ENCODE measurements at regions not wholly inside any gene's neighbourhood (a gene's known extent, or its start where the extent isn't known, plus 50 kb on each side); places are given as distances from the start of the nearest gene placed in this dataset.
"Not testable (repeated sequence)": the region's sequence is repeated elsewhere in the genome, so short reads cannot be mapped to it uniquely, and the experiment has no call there.

DNA sequence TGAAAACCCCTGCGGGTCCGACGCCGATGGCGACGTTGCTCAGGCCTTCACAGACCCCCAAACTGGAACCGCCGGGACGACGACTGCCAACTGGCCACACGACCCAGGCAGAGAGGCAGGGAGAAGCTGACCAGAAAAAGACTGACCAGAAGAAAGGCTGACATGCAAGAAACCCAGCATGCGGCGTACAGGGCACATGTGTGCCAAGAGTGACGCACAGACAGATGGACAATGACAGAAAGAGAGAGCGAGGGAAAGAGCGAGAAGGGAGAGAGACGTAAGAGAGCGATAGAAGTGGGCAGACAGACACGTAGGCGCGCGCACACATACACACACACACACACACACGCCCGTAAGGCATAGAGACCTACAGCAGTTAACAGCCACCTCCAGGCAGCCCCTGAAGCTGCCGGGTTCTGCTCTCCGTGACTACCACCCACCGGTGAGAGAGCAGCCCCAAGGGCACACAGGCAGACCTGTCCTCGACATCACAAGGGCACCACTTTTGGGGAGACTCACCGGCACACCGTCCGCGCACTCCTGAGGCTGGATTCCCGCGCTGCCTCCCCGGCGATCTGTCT is 67.2 kb upstream of the ZNF527 start:
- H3K9me3 ChIP-seq (ENCODE audit: control insufficient read depth in 5 of 5, low read length in 5 of 5), result peaks cover 0 to 38% (median 20%) of the 10 kb centered on the region in 5 donors
- H3K4me3 ChIP-seq (ENCODE audit: low read depth in 1 of 5, low read length in 5 of 5), result peak overlapping the region; percentile 55 to 83 (median 70)
- H3K27ac ChIP-seq (ENCODE audit: low read depth, low read length), result no peak overlapping the region
- H3K9ac ChIP-seq (ENCODE audit: low read length in 5 of 5), result peak overlapping the region in 3 of 5 donors; percentile 27 to 75 (median 48)
- H3K27me3 ChIP-seq (ENCODE audit: control insufficient read depth in 5 of 5, insufficient read depth in 4 of 5, low read length in 5 of 5), result no peaks in the 10 kb centered on the region
- H3K4me1 ChIP-seq (ENCODE audit: control insufficient read depth in 5 of 5, insufficient read depth in 5 of 5, low read length in 5 of 5), result peaks cover 1 to 11% (median 4%) of the 10 kb centered on the region in 5 donors
- no peaks in the 10 kb centered on the region for H3K36me3 ChIP-seq (ENCODE audit: control insufficient read depth in 5 of 5, insufficient read depth in 5 of 5, low read length in 5 of 5)

DNA sequence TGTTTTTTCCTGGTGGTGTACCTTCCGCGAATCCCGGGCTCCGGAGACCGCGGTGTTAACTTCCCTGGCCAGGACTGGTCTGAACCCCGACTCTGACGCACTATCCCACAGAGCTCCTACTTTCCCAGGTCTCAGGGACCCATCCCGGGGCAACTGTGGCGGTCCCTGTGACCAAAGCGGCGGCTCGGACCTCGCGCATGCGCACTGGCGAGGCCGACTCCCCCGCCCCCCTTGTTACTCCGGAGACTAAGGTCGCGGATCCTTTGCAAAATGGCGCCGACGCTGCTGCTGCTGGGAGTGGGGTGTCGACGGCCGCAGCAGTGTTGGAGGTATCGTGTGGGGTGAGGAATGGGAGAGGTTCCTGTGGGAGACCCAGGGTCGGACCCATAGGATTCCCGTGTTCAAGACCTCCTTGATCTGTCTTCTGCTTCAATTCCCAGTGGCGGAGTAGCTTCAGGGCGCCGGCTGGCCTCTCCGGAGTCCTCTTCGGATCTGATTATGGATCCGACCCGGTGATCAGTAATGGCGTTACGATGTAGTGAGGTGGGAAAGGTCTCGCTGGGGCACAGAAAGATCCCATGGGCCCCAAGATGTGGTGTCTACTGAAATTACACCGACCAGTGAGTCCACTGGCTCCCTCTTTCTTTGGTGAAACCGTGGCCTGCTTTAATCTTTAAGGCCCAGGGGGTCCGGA is 66.6 kb upstream of the ZNF527 start:
- H3K9me3 ChIP-seq (ENCODE audit: control insufficient read depth in 5 of 5, low read length in 5 of 5), result peaks cover 0 to 38% (median 20%) of the 10 kb centered on the region in 5 donors
- peaks cover 1 to 11% (median 4%) of the 10 kb centered on the region in 5 donors for H3K4me1 ChIP-seq (ENCODE audit: control insufficient read depth in 5 of 5, insufficient read depth in 5 of 5, low read length in 5 of 5)
- no peak overlapping the region for H3K27ac ChIP-seq (ENCODE audit: low read depth, low read length)
- H3K9ac ChIP-seq (ENCODE audit: low read length in 5 of 5), result peak overlapping the region in 3 of 5 donors; percentile 27 to 75 (median 48)
- H3K27me3 ChIP-seq (ENCODE audit: control insufficient read depth in 5 of 5, insufficient read depth in 4 of 5, low read length in 5 of 5), result no peaks in the 10 kb centered on the region
- no peaks in the 10 kb centered on the region for H3K36me3 ChIP-seq (ENCODE audit: control insufficient read depth in 5 of 5, insufficient read depth in 5 of 5, low read length in 5 of 5)
- H3K4me3 ChIP-seq (ENCODE audit: low read depth in 1 of 5, low read length in 5 of 5), result peak overlapping the region; percentile 55 to 83 (median 70)

DNA sequence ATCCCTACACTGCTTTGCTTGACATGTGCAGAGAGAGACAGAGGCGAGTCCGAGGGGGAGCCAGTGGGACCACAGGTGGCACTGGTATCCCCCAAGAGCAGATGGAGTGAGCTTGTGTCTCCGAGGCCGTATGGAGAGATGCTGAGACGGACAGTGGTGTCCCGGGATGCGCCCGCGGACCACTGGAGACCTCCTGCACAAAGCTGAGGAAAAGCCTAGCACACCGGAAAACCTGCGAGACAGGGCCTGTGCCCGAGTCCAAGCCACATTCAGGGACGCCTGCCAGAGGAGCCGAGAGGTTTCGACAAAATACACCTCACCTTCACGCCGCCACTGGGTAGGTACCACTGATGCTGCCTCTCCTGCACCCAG is 66.0 kb upstream of the ZNF527 start:
- Histone ChIP-seq H3K4me3 (ENCODE audit: low read depth in 1 of 5, low read length in 5 of 5) (peak overlapping the region in 2 of 5 donors; percentile 70 to 83), H3K27me3 (ENCODE audit: control insufficient read depth in 5 of 5, insufficient read depth in 4 of 5, low read length in 5 of 5) (no peaks in the 10 kb centered on the region), H3K9ac (ENCODE audit: low read length in 5 of 5) (no peak overlapping the region), H3K4me1 (ENCODE audit: control insufficient read depth in 5 of 5, insufficient read depth in 5 of 5, low read length in 5 of 5) (peaks cover 1 to 11% (median 4%) of the 10 kb centered on the region in 5 donors), H3K36me3 (ENCODE audit: control insufficient read depth in 5 of 5, insufficient read depth in 5 of 5, low read length in 5 of 5) (no peaks in the 10 kb centered on the region), H3K9me3 (ENCODE audit: control insufficient read depth in 5 of 5, low read length in 5 of 5) (peaks cover 0 to 38% (median 20%) of the 10 kb centered on the region in 5 donors), H3K27ac (ENCODE audit: low read depth, low read length) (no peak overlapping the region)

DNA sequence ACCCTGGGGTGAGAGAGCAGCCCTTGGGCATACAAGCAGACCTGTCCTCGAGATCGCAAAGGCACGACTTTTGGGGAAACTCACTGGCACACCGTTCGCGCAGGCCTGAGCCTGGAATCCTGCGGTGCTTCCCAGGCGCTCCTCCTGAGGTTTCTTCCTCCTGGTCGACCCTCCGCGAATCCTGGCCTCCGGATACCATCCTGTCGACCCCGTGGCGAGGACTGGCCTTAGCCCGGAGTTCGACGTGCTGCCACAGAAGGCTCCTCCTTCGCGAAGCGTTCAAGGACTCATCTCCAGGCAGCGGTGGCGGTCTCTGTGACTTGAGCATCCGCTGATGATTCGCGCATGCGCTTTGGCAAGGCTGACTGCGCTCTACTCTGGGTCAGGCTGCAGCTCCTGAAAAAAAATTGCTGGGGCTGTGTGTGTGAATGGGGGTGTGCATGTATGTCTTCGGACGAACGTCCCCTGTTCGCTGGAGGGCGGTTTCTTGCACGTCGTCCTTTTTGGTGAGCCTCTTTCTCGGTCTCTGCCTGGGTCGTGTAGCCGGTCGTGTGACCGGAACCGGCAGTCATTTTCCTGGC is 64.4 kb upstream of the ZNF527 start:
- no peaks in the 10 kb centered on the region for H3K36me3 ChIP-seq (ENCODE audit: control insufficient read depth in 5 of 5, insufficient read depth in 5 of 5, low read length in 5 of 5)
- no peaks in the 10 kb centered on the region for H3K27me3 ChIP-seq (ENCODE audit: control insufficient read depth in 5 of 5, insufficient read depth in 4 of 5, low read length in 5 of 5)
- no peak overlapping the region for H3K27ac ChIP-seq (ENCODE audit: low read depth, low read length)
- peaks cover 1 to 11% (median 4%) of the 10 kb centered on the region in 5 donors for H3K4me1 ChIP-seq (ENCODE audit: control insufficient read depth in 5 of 5, insufficient read depth in 5 of 5, low read length in 5 of 5)
- H3K9ac ChIP-seq (ENCODE audit: low read length in 5 of 5), result no peak overlapping the region
- H3K4me3 ChIP-seq (ENCODE audit: low read depth in 1 of 5, low read length in 5 of 5), result no peak overlapping the region
- peaks cover 0 to 38% (median 20%) of the 10 kb centered on the region in 5 donors for H3K9me3 ChIP-seq (ENCODE audit: control insufficient read depth in 5 of 5, low read length in 5 of 5)

DNA sequence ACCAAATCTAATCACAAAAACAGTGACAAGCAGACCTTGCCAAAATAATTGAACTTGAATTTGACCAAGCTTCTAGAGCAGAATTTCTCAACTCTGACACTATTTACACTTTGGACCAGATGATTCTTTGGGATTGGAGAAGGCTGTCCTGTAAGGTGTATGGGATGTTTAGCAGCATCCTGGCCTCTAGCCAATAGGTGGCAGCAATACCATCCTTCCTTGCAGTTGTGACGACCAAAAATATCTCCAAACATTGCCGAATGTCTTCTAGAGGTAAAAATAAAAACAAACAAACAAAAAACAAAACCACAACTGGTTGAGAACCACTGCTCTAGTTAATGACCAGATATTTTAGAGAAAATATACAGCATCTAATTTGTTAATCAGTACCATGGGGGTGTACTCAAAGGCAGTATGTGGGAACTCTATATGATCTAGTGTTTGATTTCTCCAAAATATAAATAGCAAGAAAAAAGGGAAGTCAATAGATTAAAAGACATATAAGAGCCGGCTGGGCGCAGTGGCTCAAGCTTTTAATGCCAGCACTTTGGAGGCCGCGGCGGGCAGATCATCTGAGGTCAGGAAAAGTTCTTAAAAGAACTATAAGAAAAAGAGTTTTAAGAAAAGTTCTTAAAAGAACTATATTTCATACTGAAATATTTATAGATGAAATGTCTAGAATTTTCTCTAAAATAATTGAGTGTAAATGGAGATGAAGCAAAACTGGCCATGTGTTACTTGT is 60.9 kb upstream of the ZNF527 start:
- Histone ChIP-seq H3K4me1 (ENCODE audit: control insufficient read depth in 5 of 5, insufficient read depth in 5 of 5, low read length in 5 of 5) (peaks cover 2 to 12% (median 10%) of the 10 kb centered on the region in 5 donors), H3K9ac (ENCODE audit: low read length in 5 of 5) (no peak overlapping the region), H3K36me3 (ENCODE audit: control insufficient read depth in 5 of 5, insufficient read depth in 5 of 5, low read length in 5 of 5) (no peaks in the 10 kb centered on the region), H3K27ac (ENCODE audit: low read depth, low read length) (no peak overlapping the region), H3K4me3 (ENCODE audit: low read depth in 1 of 5, low read length in 5 of 5) (no peak overlapping the region), H3K27me3 (ENCODE audit: control insufficient read depth in 5 of 5, insufficient read depth in 4 of 5, low read length in 5 of 5) (no peaks in the 10 kb centered on the region), H3K9me3 (ENCODE audit: control insufficient read depth in 5 of 5, low read length in 5 of 5) (peaks cover 0 to 24% (median 14%) of the 10 kb centered on the region in 5 donors)

DNA sequence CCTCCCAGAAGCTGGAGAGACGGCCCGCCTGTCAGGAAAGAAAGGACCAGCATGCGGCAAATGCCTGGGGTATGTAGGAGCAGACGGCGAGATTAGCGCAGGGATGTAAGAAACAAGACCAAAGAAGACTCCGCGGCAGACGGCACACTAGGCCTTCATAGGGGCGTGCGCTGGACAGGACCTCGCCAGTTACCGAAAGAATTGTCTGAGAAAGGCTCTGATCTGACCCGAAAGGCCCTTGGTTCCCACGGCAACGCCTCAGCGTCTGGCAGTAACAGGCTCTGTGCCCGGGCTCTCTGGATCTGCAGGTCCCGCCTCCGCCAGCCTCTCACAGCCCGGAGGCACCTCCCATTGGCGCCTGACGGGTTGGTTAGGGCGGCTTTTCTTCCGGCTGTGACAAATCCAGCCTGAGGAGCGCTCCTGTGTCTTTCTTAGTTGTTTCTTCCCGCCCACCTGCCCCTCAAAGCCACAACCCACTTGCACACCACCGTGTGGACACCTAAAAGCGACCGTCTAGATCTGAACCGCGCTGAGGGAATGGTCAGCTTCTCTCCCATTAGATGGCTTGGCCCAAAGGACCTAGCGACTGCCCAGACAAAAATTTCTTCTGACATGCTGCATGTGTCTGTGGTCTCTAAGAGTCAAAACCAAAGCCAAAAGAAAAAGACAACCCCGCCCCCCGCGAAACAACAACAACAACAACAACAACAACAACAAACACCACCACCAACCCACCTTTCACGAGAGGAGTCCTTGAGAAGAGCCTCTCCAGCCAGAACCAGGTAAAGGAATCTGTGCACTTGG is 58.2 kb upstream of the ZNF527 start:
- Histone ChIP-seq H3K9ac (ENCODE audit: low read length in 5 of 5) (peak overlapping the region in 4 of 5 donors; percentile 42 to 59 (median 52)), H3K4me1 (ENCODE audit: control insufficient read depth in 5 of 5, insufficient read depth in 5 of 5, low read length in 5 of 5) (peaks cover 2 to 16% (median 12%) of the 10 kb centered on the region in 5 donors), H3K4me3 (ENCODE audit: low read depth in 1 of 5, low read length in 5 of 5) (peak overlapping the region; percentile 53 to 75 (median 63))
- H3K9me3 ChIP-seq (ENCODE audit: control insufficient read depth in 5 of 5, low read length in 5 of 5); H3K27me3 ChIP-seq (ENCODE audit: control insufficient read depth in 5 of 5, insufficient read depth in 4 of 5, low read length in 5 of 5); H3K27ac ChIP-seq (ENCODE audit: low read depth, low read length); H3K36me3 ChIP-seq (ENCODE audit: control insufficient read depth in 5 of 5, insufficient read depth in 5 of 5, low read length in 5 of 5): not testable (repeated sequence)

DNA sequence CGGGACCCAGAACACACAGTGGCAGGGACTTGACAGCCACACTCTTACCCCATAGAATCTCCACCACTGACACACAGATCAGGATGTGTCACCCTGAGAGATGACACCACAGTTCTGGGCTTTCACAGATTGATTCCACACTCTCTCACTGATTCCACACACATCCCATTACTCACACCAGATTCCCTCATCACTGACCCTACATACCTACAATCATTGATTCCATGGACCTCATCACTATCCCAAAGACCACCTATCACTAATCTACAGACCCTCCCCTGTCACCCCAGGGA is 57.6 kb upstream of the ZNF527 start:
- no peak overlapping the region for H3K27ac ChIP-seq (ENCODE audit: low read depth, low read length)
- H3K36me3 ChIP-seq (ENCODE audit: control insufficient read depth in 5 of 5, insufficient read depth in 5 of 5, low read length in 5 of 5), result no peaks in the 10 kb centered on the region
- no peaks in the 10 kb centered on the region for H3K27me3 ChIP-seq (ENCODE audit: control insufficient read depth in 5 of 5, insufficient read depth in 4 of 5, low read length in 5 of 5)
- no peaks in the 10 kb centered on the region for H3K9me3 ChIP-seq (ENCODE audit: control insufficient read depth in 5 of 5, low read length in 5 of 5)
- peak overlapping the region; percentile 53 to 72 (median 63) for H3K4me3 ChIP-seq (ENCODE audit: low read depth in 1 of 5, low read length in 5 of 5)
- H3K4me1 ChIP-seq (ENCODE audit: control insufficient read depth in 5 of 5, insufficient read depth in 5 of 5, low read length in 5 of 5), result peaks cover 2 to 19% (median 12%) of the 10 kb centered on the region in 5 donors
- H3K9ac ChIP-seq (ENCODE audit: low read length in 5 of 5), result peak overlapping the region in 2 of 5 donors; percentile 47 to 55

DNA sequence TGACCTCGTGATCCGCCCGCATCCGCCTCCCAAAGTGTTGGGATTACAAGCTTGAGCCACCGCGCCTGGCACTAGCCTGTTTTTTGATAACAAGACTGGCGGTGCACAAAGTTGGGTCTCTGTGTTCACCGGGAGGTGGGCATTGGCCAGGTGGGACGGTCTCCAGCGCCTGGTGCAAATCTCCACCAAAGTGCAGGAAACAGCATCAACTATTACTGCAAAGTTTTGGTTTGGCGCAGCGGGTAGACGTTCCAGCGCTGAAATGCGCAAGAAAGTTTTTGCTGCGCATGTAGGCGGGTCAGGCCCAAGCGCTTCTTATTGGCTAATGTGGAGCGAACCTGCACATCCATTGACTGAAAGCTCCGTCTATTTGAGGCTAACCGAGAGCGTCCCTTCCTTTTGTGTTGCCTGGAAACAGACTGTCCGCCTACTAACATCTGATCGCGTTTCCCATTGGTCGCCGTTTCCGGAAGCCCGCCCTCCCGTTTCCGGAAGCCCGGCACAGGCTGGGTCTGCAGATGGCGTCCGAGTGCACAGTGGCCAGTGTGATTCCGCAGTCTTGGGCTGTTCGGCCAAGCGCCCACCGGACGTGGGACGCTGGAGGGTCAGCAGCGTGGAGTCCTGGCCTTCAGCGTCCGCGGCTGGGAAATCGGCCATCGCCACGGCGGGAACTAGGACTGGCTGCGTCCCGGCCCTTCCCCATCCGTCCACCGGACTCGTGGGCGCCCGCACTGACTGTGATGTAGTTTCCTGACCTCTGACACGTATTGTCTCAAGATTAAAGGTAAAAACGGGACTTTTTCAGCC is 53.3 kb upstream of the ZNF527 start:
- Histone ChIP-seq H3K9me3 (ENCODE audit: control insufficient read depth in 5 of 5, low read length in 5 of 5) (no peaks in the 10 kb centered on the region), H3K27me3 (ENCODE audit: control insufficient read depth in 5 of 5, insufficient read depth in 4 of 5, low read length in 5 of 5) (no peaks in the 10 kb centered on the region), H3K27ac (ENCODE audit: low read depth, low read length) (peak overlapping the region; percentile 77), H3K4me3 (ENCODE audit: low read depth in 1 of 5, low read length in 5 of 5) (peak overlapping the region; percentile 86 to 98 (median 95)), H3K4me1 (ENCODE audit: control insufficient read depth in 5 of 5, insufficient read depth in 5 of 5, low read length in 5 of 5) (peaks cover 0 to 28% (median 18%) of the 10 kb centered on the region in 5 donors), H3K36me3 (ENCODE audit: control insufficient read depth in 5 of 5, insufficient read depth in 5 of 5, low read length in 5 of 5) (no peaks in the 10 kb centered on the region), H3K9ac (ENCODE audit: low read length in 5 of 5) (peak overlapping the region; percentile 56 to 96 (median 79))

DNA sequence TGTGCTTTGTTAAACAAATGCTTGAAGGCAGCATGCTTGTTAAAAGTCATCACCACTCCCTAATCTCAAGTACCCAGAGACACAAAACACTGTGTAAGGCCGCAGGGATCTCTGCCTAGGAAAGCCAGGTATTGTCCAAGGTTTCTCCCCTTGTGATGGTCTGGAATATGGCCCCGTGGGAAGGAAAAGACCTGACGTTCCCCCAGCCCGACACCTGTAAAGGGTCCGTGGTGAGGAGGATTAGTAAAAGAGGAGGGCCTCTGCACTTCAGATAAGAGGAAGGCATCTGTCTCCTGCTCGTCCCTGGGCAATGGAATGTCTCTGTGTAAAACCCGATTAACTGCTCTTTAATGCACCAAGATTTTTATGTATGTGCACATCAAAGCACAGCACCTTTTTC is 49.9 kb upstream of the ZNF527 start:
- not testable (repeated sequence) for H3K4me3 ChIP-seq (ENCODE audit: low read depth in 1 of 5, low read length in 5 of 5); H3K27ac ChIP-seq (ENCODE audit: low read depth, low read length)
- H3K36me3 ChIP-seq (ENCODE audit: control insufficient read depth in 5 of 5, insufficient read depth in 5 of 5, low read length in 5 of 5), result peaks cover 0 to 23% (median 15%) of the 10 kb centered on the region in 5 donors

More for the DNA sequence above, 49.9 kb upstream of the ZNF527 start:
- H3K9me3 ChIP-seq (ENCODE audit: control insufficient read depth in 5 of 5, low read length in 5 of 5); H3K27me3 ChIP-seq (ENCODE audit: control insufficient read depth in 5 of 5, insufficient read depth in 4 of 5, low read length in 5 of 5); H3K9ac ChIP-seq (ENCODE audit: low read length in 5 of 5): not testable (repeated sequence)
- H3K4me1 ChIP-seq (ENCODE audit: control insufficient read depth in 5 of 5, insufficient read depth in 5 of 5, low read length in 5 of 5), result peaks cover 0 to 25% (median 11%) of the 10 kb centered on the region in 5 donors

All from subcutaneous abdominal adipose tissue (tissue), 5 donors.